ENCODE measurements at regions not wholly inside any gene's neighbourhood (a gene's known extent, or its start where the extent isn't known, plus 50 kb on each side); places are given as distances from the start of the nearest gene placed in this dataset.

DNA sequence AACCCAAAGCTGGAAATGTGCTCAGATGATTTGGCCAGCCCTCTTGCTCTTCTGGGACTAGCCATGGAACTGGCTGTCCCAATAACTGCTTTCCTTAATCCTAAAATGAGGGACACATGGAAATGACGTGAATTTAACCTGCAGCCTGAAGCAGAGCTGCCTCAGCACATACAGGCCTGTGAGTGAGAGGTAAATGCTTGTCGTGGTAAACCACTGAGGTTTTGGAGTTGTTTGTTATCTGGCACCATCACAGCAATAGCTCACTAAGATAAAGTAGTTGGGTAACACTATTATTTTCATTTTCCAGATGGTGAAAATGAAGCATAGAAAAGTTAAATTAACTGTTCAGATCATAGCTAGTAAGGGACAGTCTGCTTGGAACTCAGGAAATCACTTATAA, 333.4 kb upstream of the CHD6 start:
- TF ChIP-seq GATA2 (IDR thresholded peaks at IDR 0.05; ENCODE audit: low read depth, low read length) (no peak), GATA3 (IDR thresholded peaks at IDR 0.05; ENCODE audit: low read depth, low read length) (no peak)

Measured in SH-SY5Y (cell line).